Mesenchymal stem cell (in vitro differentiated cells and primary cell): ENCODE measurements at regions not wholly inside any gene's neighbourhood (a gene's known extent, or its start where the extent isn't known, plus 50 kb on each side); places are given as distances from the start of the nearest gene placed in this dataset.

Source experiments
- DNase-seq: peaks from one replicate; pipeline ENCODE4 v3.0.0-alpha.2; 2013
- H2AFZ ChIP-seq: one replicate; pipeline ENCODE4 v1.6.1; 2013; ENCODE audit warnings: low read depth, mild to moderate bottlenecking, control low read depth, inconsistent platforms, low read length, moderate library complexity
- H2AK5ac ChIP-seq: 2 replicates; pipeline ENCODE4 v1.6.1; 2013; ENCODE audit warnings: low read length, moderate library complexity, mild to moderate bottlenecking, inconsistent platforms; ENCODE audit not compliant: severe bottlenecking
- H2BK120ac ChIP-seq: one replicate; pipeline ENCODE4 v1.6.1; 2013; ENCODE audit warnings: low read depth, mild to moderate bottlenecking, inconsistent platforms, low read length, moderate library complexity
- H2BK12ac ChIP-seq, 2 experiments: one replicate each; pipeline ENCODE4 v1.6.1; 2013; ENCODE audit warnings: inconsistent platforms in 2 of 2, low read length in 2 of 2, mild to moderate bottlenecking in 2 of 2, moderate library complexity in 2 of 2, control low read depth in 1 of 2
- H2BK15ac ChIP-seq: one replicate; pipeline ENCODE4 v1.6.1; 2013; ENCODE audit warnings: mild to moderate bottlenecking, low read depth, inconsistent platforms; ENCODE audit not compliant: poor library complexity, severe bottlenecking
- H2BK5ac ChIP-seq: 2 replicates; pipeline ENCODE4 v1.6.1; 2013; ENCODE audit warnings: low read depth, mild to moderate bottlenecking, low read length, control low read depth, inconsistent platforms; ENCODE audit not compliant: poor library complexity, severe bottlenecking
- H3K14ac ChIP-seq, 2 experiments: one replicate each; pipeline ENCODE4 v1.6.1; 2013; ENCODE audit warnings: inconsistent platforms in 2 of 2, low read length in 2 of 2, control low read depth in 1 of 2, mild to moderate bottlenecking in 1 of 2, moderate library complexity in 1 of 2
- H3K18ac ChIP-seq, 2 experiments: one replicate each; pipeline ENCODE4 v1.6.1; 2013; ENCODE audit warnings: inconsistent platforms in 2 of 2, low read length in 2 of 2, control low read depth in 1 of 2, low read depth in 1 of 2, mild to moderate bottlenecking in 1 of 2
- H3K23ac ChIP-seq, 2 experiments: one replicate each; pipeline ENCODE4 v1.6.1; 2013; ENCODE audit warnings: inconsistent platforms in 2 of 2, low read length in 2 of 2, mild to moderate bottlenecking in 2 of 2, moderate library complexity in 2 of 2, control low read depth in 1 of 2
- H3K27ac ChIP-seq: 2 replicates; pipeline ENCODE4 v1.5.1; 2013; ENCODE audit warnings: mild to moderate bottlenecking, moderate library complexity, low read length, control low read depth, inconsistent platforms; ENCODE audit not compliant: poor library complexity, severe bottlenecking
- H3K27me3 ChIP-seq, 2 experiments: 2 replicates each; pipeline versions ENCODE4 v1.6.1 to v1.7.0; 2013; ENCODE audit warnings: low read length in 2 of 2, mild to moderate bottlenecking in 2 of 2, moderate library complexity in 2 of 2, control low read depth in 1 of 2, inconsistent platforms in 1 of 2; ENCODE audit not compliant: control insufficient read depth in 1 of 2, insufficient read depth in 1 of 2
- H3K36me3 ChIP-seq, 2 experiments: 2 replicates each; pipeline versions ENCODE4 v1.6.1 to v1.7.0; 2013; ENCODE audit warnings: low read length in 2 of 2, control low read depth in 1 of 2, inconsistent platforms in 1 of 2, low read depth in 1 of 2, mild to moderate bottlenecking in 1 of 2; ENCODE audit not compliant: insufficient read depth in 2 of 2, control insufficient read depth in 1 of 2
- H3K4ac ChIP-seq, 2 experiments: one replicate each; pipeline ENCODE4 v1.6.1; 2013; ENCODE audit warnings: inconsistent platforms in 2 of 2, low read length in 2 of 2, mild to moderate bottlenecking in 2 of 2, moderate library complexity in 2 of 2, control low read depth in 1 of 2, low read depth in 1 of 2
- H3K4me1 ChIP-seq: 2 replicates; pipeline ENCODE4 v1.6.1; 2013; ENCODE audit warnings: low read depth, low read length, control low read depth; ENCODE audit not compliant: control insufficient read depth, insufficient read depth
- H3K4me2 ChIP-seq: 2 replicates; pipeline ENCODE4 v1.6.1; 2013; ENCODE audit warnings: low read length, mild to moderate bottlenecking, inconsistent platforms; ENCODE audit not compliant: poor library complexity, severe bottlenecking
- H3K4me3 ChIP-seq, 2 experiments: 2 replicates each; pipeline versions ENCODE4 v1.5.1 to v1.7.0; 2013; ENCODE audit warnings: low read length in 2 of 2, mild to moderate bottlenecking in 2 of 2, control low read depth in 1 of 2, low read depth in 1 of 2; ENCODE audit not compliant: insufficient read depth in 1 of 2
- H3K79me1 ChIP-seq: replicated peaks from 2 replicates; pipeline ENCODE4 v1.6.1; 2013; ENCODE audit warnings: mild to moderate bottlenecking, control low read depth, low read length, inconsistent platforms; ENCODE audit not compliant: poor library complexity, severe bottlenecking
- H3K9ac ChIP-seq: 2 replicates; pipeline ENCODE4 v1.7.0; 2013; ENCODE audit warnings: mild to moderate bottlenecking, low read length, moderate library complexity
- H3K9me3 ChIP-seq: 2 replicates; pipeline ENCODE4 v1.7.0; 2013; ENCODE audit warnings: mild to moderate bottlenecking, low read length; ENCODE audit not compliant: control insufficient read depth
- H4K8ac ChIP-seq: one replicate; pipeline ENCODE4 v1.6.1; 2013; ENCODE audit warnings: inconsistent platforms, mild to moderate bottlenecking, low read length, moderate library complexity
- H4K91ac ChIP-seq: one replicate; pipeline ENCODE4 v1.6.1; 2013; ENCODE audit warnings: mild to moderate bottlenecking, low read length, inconsistent platforms
- WGBS: methylation state at CpG from one replicate; pipeline ENCODE4 v1.1.7; 2013; ENCODE audit warnings: mixed read lengths; 5-methylcytosine and 5-hydroxymethylcytosine counted together

GRCh38 chr4:141518222-141518621, 118.2 kb upstream of the IL15 start:
- Histone ChIP-seq H3K4ac (no peak overlapping the region), H3K9me3 (no peaks in the 10 kb centered on the region), H4K91ac (no peak overlapping the region), H3K27ac (no peak overlapping the region), H3K4me1 (no peaks in the 10 kb centered on the region), H3K79me1 (no peaks in the 10 kb centered on the region), H3K4me2 (no peak overlapping the region), H2BK15ac (no peak overlapping the region), H2AK5ac (no peak overlapping the region), H3K4me3 (no peak overlapping the region), H2BK120ac (no peak overlapping the region), H3K23ac (no peak overlapping the region), H3K9ac (no peak overlapping the region), H2AFZ (no peak overlapping the region), H2BK5ac (no peak overlapping the region), H4K8ac (no peak overlapping the region), H3K36me3 (no peaks in the 10 kb centered on the region), H2BK12ac (no peak overlapping the region), H3K18ac (no peak overlapping the region), H3K14ac (no peak overlapping the region), H3K27me3 (no peaks in the 10 kb centered on the region)
- DNase-seq, result no peak

- H3K4me2 ChIP-seq, result no peak overlapping the region
- no peak overlapping the region for H4K91ac ChIP-seq
- H2BK15ac ChIP-seq, result no peak overlapping the region
- H2AFZ ChIP-seq, result no peak overlapping the region
- no peak overlapping the region for H3K4me3 ChIP-seq
- no peak overlapping the region for H3K14ac ChIP-seq
- H3K27ac ChIP-seq, result no peak overlapping the region
- DNase-seq, result peak; percentile 28
- H2BK120ac ChIP-seq, result no peak overlapping the region
- H4K8ac ChIP-seq, result no peak overlapping the region
- H3K4ac ChIP-seq, result no peak overlapping the region
- H3K79me1 ChIP-seq, result no peaks in the 10 kb centered on the region
- H3K36me3 ChIP-seq, result no peaks in the 10 kb centered on the region
- no peak overlapping the region for H2BK12ac ChIP-seq
- no peaks in the 10 kb centered on the region for H3K27me3 ChIP-seq
- H3K18ac ChIP-seq, result no peak overlapping the region
- H3K9ac ChIP-seq, result no peak overlapping the region
- H3K4me1 ChIP-seq, result no peaks in the 10 kb centered on the region
- no peak overlapping the region for H2AK5ac ChIP-seq
- H2BK5ac ChIP-seq, result no peak overlapping the region
- peaks cover 15% of the 10 kb centered on the region for H3K9me3 ChIP-seq
- H3K23ac ChIP-seq, result no peak overlapping the region
Measured at GRCh38 chr4:141524116-141524515, 112.3 kb upstream of the IL15 start.

GRCh38 chr4:141524841-141525240, 111.5 kb upstream of the IL15 start:
- no peaks in the 10 kb centered on the region for H3K79me1 ChIP-seq
- H3K4me3 ChIP-seq, result no peak overlapping the region
- H2BK12ac ChIP-seq, result no peak overlapping the region
- DNase-seq, result no peak
- H2BK5ac ChIP-seq, result no peak overlapping the region
- H2AFZ ChIP-seq, result no peak overlapping the region
- no peak overlapping the region for H3K27ac ChIP-seq
- H3K4ac ChIP-seq, result no peak overlapping the region
- H3K9me3 ChIP-seq, result peaks cover 15% of the 10 kb centered on the region
- H3K4me2 ChIP-seq, result no peak overlapping the region
- no peaks in the 10 kb centered on the region for H3K27me3 ChIP-seq
- H4K91ac ChIP-seq, result no peak overlapping the region
- H3K14ac ChIP-seq, result no peak overlapping the region
- H3K18ac ChIP-seq, result no peak overlapping the region
- H3K36me3 ChIP-seq, result no peaks in the 10 kb centered on the region
- H2BK120ac ChIP-seq, result no peak overlapping the region
- WGBS, result 90% methylated on average over 2 of the region's 2 CpGs
- no peak overlapping the region for H2BK15ac ChIP-seq
- H2AK5ac ChIP-seq, result no peak overlapping the region
- no peak overlapping the region for H3K23ac ChIP-seq
- no peak overlapping the region for H4K8ac ChIP-seq
- H3K9ac ChIP-seq, result no peak overlapping the region
- no peaks in the 10 kb centered on the region for H3K4me1 ChIP-seq

GRCh38 chr4:141530627-141531026, 105.8 kb upstream of the IL15 start:
- Histone ChIP-seq H4K8ac (no peak overlapping the region), H3K4me1 (no peaks in the 10 kb centered on the region), H3K14ac (no peak overlapping the region), H3K27me3 (no peaks in the 10 kb centered on the region), H2BK15ac (no peak overlapping the region), H2AFZ (no peak overlapping the region), H2BK5ac (no peak overlapping the region), H3K4me3 (no peak overlapping the region), H3K9ac (no peak overlapping the region), H2BK120ac (no peak overlapping the region), H2BK12ac (no peak overlapping the region), H3K18ac (no peak overlapping the region), H2AK5ac (no peak overlapping the region), H3K23ac (no peak overlapping the region), H3K79me1 (no peaks in the 10 kb centered on the region), H3K9me3 (peaks cover 17% of the 10 kb centered on the region), H3K4me2 (no peak overlapping the region), H4K91ac (no peak overlapping the region), H3K27ac (no peak overlapping the region), H3K4ac (no peak overlapping the region), H3K36me3 (no peaks in the 10 kb centered on the region)
- 100% methylated on average over 1 of the region's 4 CpGs for WGBS
- no peak for DNase-seq
